ENCODE measurements at regions not wholly inside any gene's neighbourhood (a gene's known extent, or its start where the extent isn't known, plus 50 kb on each side); places are given as distances from the start of the nearest gene placed in this dataset.

- no TSS peak for BruUV-seq (replicated peaks)
- Histone ChIP-seq H3K36me3 (ENCODE audit: low read depth, low read length) (peaks cover 16% of the 10 kb centered on the region; the same call in 1 of the 2 replicates), H2AFZ (ENCODE audit: low read length) (no peak overlapping the region), H3K27ac (ENCODE audit: low read length) (no peak overlapping the region), H3K4me3 (ENCODE audit: low read length) (no peak overlapping the region), H3K9me3 (ENCODE audit: low read length) (peaks cover 25% of the 10 kb centered on the region), H3K9me2 (replicated peaks; ENCODE audit: low read length) (no peaks in the 10 kb centered on the region), H4K20me1 (ENCODE audit: low read length) (no peaks in the 10 kb centered on the region), H3K4me1 (ENCODE audit: insufficient read depth, low read length) (peaks cover 10% of the 10 kb centered on the region), H3K9ac (ENCODE audit: low read length) (no peak overlapping the region), H3F3A (ENCODE audit: low read length, unreplicated experiment) (no peaks in the 10 kb centered on the region), H3K4me2 (ENCODE audit: low read length) (no peak overlapping the region), H3K27me3 (ENCODE audit: low read length) (no peaks in the 10 kb centered on the region), H3K79me2 (ENCODE audit: low read length) (no peaks in the 10 kb centered on the region)
- ChIA-PET CTCF (interaction anchor here (0.6 kb wide), 1 partner anchor 119 kb away, joined by 3 read pairs; no protein-coding TSS in a partner anchor), POLR2A (ENCODE audit: unreplicated experiment) (no interaction called here)
- ATAC-seq (no peak), DNase-seq (no peak)
- intact Hi-C loops (cut with micrococcal nuclease) = no loop called here
- TF ChIP-seq EZH2 (IDR thresholded peaks at IDR 0.05; ENCODE audit: low read length, unreplicated experiment) (no peak), EZH2phosphoT487 (IDR thresholded peaks at IDR 0.05; ENCODE audit: borderline replicate concordance, low read length) (no peak), CTCF (conservative IDR thresholded peaks at IDR 0.05; ENCODE audit: low read depth, low read length) (no peak)
These were observed 64.7 kb upstream of the POMGNT2 start for GRCh38 chr3:43170553-43170952.

- ATAC-seq = no peak
- intact Hi-C loops (cut with micrococcal nuclease) = loop anchor here (10.0 kb wide), 1 partner anchor 585 kb away; no protein-coding TSS in a partner anchor
These were observed 64.1 kb upstream of the POMGNT2 start for GRCh38 chr3:43169987-43170386.

More at GRCh38 chr3:43169987-43170386, 64.1 kb upstream of the POMGNT2 start:
- H3K9me2 ChIP-seq (replicated peaks; ENCODE audit: low read length) = no peaks in the 10 kb centered on the region
- H3K9me3 ChIP-seq (ENCODE audit: low read length) = peaks cover 25% of the 10 kb centered on the region
- no TSS peak for BruUV-seq (replicated peaks)
- H3K27ac ChIP-seq (ENCODE audit: low read length) = no peak overlapping the region
- H3K4me2 ChIP-seq (ENCODE audit: low read length) = no peak overlapping the region
- no peak overlapping the region for H3K4me3 ChIP-seq (ENCODE audit: low read length)
- no peak for DNase-seq
- H3F3A ChIP-seq (ENCODE audit: low read length, unreplicated experiment) = no peaks in the 10 kb centered on the region
- TF ChIP-seq EZH2 (IDR thresholded peaks at IDR 0.05; ENCODE audit: low read length, unreplicated experiment) (no peak), EZH2phosphoT487 (IDR thresholded peaks at IDR 0.05; ENCODE audit: borderline replicate concordance, low read length) (no peak), CTCF (conservative IDR thresholded peaks at IDR 0.05; ENCODE audit: low read depth, low read length) (no peak)
- H3K4me1 ChIP-seq (ENCODE audit: insufficient read depth, low read length) = peaks cover 10% of the 10 kb centered on the region
- H3K36me3 ChIP-seq (ENCODE audit: low read depth, low read length) = peaks cover 16% of the 10 kb centered on the region; the same call in 1 of the 2 replicates
- ChIA-PET POLR2A (ENCODE audit: unreplicated experiment) (no interaction called here), CTCF (no interaction called here)
- H2AFZ ChIP-seq (ENCODE audit: low read length) = no peak overlapping the region
- no peak overlapping the region for H3K9ac ChIP-seq (ENCODE audit: low read length)
- no peaks in the 10 kb centered on the region for H3K79me2 ChIP-seq (ENCODE audit: low read length)
- H4K20me1 ChIP-seq (ENCODE audit: low read length) = no peaks in the 10 kb centered on the region
- H3K27me3 ChIP-seq (ENCODE audit: low read length) = no peaks in the 10 kb centered on the region
